ENCODE measurements at regions not wholly inside any gene's neighbourhood (a gene's known extent, or its start where the extent isn't known, plus 50 kb on each side); places are given as distances from the start of the nearest gene placed in this dataset.

DNA sequence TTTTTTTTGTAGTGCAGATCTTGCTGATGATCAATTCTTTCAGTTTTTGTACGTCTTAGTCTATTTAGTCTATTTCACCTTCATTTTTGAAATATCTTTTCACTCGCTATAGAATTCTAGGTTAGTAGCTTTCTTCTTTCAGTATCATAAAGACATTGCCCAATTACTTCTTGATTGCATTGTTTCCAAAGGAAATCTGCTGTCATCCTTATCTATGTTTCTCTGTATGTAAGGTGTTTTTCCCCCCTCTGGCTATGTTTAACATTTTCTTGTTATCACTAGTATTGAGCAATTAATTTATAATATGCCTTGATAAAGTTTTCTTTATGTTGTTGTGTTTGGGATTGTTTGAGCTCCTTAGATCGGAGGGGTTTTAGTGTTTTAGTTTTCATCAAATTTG, 171.9 kb downstream of the BMP4 start:
- H3K27ac Mint-ChIP-seq = no peak overlapping the region
- peaks cover 12% of the 10 kb centered on the region for H3K36me3 Mint-ChIP-seq (ENCODE audit: low read depth)
- TF ChIP-seq, protein P1, sequence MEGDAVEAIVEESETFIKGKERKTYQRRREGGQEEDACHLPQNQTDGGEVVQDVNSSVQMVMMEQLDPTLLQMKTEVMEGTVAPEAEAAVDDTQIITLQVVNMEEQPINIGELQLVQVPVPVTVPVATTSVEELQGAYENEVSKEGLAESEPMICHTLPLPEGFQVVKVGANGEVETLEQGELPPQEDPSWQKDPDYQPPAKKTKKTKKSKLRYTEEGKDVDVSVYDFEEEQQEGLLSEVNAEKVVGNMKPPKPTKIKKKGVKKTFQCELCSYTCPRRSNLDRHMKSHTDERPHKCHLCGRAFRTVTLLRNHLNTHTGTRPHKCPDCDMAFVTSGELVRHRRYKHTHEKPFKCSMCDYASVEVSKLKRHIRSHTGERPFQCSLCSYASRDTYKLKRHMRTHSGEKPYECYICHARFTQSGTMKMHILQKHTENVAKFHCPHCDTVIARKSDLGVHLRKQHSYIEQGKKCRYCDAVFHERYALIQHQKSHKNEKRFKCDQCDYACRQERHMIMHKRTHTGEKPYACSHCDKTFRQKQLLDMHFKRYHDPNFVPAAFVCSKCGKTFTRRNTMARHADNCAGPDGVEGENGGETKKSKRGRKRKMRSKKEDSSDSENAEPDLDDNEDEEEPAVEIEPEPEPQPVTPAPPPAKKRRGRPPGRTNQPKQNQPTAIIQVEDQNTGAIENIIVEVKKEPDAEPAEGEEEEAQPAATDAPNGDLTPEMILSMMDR (IDR thresholded peaks at IDR 0.05) = no peak
- no peaks in the 10 kb centered on the region for H3K27me3 Mint-ChIP-seq (ENCODE audit: low read depth, poor library complexity)
- H3K4me3 Mint-ChIP-seq = no peak overlapping the region
- DNase-seq = no peak
- peaks cover 32% of the 10 kb centered on the region for H3K9me3 Mint-ChIP-seq
- H3K4me1 Mint-ChIP-seq = peaks cover 7% of the 10 kb centered on the region

DNA sequence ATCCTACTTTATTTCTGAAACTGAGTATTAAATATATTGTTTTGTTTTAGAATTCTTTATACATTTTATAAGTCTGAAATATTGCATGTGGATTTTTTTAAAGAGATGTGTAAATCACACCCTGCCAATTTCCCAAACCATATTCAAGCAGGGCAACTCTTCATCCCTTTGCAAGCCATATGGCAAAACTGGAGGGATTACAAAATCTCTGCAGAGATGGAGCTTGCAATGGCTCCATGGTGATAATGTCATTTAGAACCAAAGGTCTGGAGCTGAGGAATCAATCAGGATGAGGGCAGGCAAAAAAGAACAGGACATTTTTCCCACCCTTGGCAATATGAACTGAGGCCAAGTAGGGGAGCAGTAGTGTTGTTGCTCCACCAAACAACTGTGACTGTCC, 173.4 kb downstream of the BMP4 start:
- no peak for DNase-seq
- no peak overlapping the region for H3K4me3 Mint-ChIP-seq
- peaks cover 32% of the 10 kb centered on the region for H3K9me3 Mint-ChIP-seq
- H3K4me1 Mint-ChIP-seq = no peaks in the 10 kb centered on the region
- H3K36me3 Mint-ChIP-seq (ENCODE audit: low read depth) = peaks cover 12% of the 10 kb centered on the region
- no peak overlapping the region for H3K27ac Mint-ChIP-seq
- no peaks in the 10 kb centered on the region for H3K27me3 Mint-ChIP-seq (ENCODE audit: low read depth, poor library complexity)
- TF ChIP-seq, protein P1 (IDR thresholded peaks at IDR 0.05) = no peak

DNA sequence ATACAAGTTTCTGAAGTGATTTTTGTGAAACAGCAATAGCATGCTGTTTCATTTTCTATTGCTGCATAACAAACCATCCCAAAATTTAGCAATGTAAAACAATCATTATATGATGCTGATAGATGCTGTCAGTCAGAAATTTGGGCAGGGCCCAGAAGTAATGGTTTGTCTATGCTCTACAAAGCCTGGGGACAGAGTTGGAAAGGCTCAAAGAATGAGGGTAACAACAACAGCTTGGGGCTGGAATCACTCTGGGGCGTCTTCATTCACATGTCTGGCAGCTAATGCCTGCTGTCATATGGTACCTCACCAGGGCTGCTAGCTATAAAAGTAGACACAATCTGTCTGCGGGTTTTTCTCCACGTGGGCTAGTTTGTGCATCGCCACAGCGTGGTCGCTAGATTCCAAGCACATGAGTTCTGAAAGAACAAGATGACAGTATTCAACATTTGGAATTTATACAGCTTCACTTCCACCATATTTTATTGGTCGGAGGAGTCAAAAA, 176.5 kb downstream of the BMP4 start:
- TF ChIP-seq, protein P1 (IDR thresholded peaks at IDR 0.05) = no peak
- Mint-ChIP-seq H3K27me3 (ENCODE audit: low read depth, poor library complexity) (no peaks in the 10 kb centered on the region), H3K27ac (no peak overlapping the region), H3K4me3 (no peak overlapping the region), H3K36me3 (ENCODE audit: low read depth) (peaks cover 7% of the 10 kb centered on the region), H3K9me3 (peaks cover 24% of the 10 kb centered on the region), H3K4me1 (no peaks in the 10 kb centered on the region)
- DNase-seq = no peak

DNA sequence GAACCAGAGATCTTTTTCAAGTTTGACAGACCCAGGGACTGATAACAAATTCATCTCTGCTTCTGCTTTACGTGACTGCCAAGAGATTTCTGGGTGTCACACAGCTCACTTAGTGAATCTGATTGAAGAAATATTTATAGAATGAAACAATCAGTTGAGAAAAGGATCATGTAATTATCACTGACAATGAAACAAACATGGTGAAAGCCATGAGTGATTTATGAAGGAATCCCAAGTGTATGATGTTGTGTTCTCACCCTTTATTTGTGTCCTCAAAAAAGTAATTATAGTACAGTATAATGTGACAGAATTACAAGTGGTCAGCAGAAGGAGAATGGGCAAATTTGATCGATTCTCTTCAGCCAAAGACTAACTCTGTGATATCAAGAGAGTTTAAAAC, 177.3 kb downstream of the BMP4 start:
- no peak for DNase-seq
- no peaks in the 10 kb centered on the region for H3K36me3 Mint-ChIP-seq (ENCODE audit: low read depth)
- H3K4me3 Mint-ChIP-seq = no peak overlapping the region
- H3K27ac Mint-ChIP-seq = no peak overlapping the region
- H3K9me3 Mint-ChIP-seq = peaks cover 21% of the 10 kb centered on the region
- TF ChIP-seq, protein P1 (IDR thresholded peaks at IDR 0.05) = no peak
- no peaks in the 10 kb centered on the region for H3K4me1 Mint-ChIP-seq
- H3K27me3 Mint-ChIP-seq (ENCODE audit: low read depth, poor library complexity) = no peaks in the 10 kb centered on the region

DNA sequence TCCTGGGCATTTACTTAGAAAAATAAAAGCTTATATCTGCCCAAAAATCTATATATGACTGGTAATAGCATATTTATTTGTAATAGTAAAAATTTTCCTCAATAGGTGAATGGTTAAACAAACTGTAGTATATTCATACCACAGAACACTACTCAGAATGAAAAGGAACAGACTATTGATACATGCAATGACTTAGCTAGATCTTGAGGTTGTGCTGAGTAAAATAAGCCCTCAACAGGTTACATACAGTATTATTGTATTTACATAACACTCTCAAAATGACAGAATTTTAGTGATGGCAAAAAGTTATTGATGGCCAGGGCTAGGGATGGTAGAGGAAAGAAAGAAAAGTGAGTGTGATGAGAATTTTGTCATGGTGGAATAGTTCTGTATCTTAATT, 178.4 kb downstream of the BMP4 start:
- TF ChIP-seq, protein P1 (IDR thresholded peaks at IDR 0.05) = no peak
- Mint-ChIP-seq H3K27ac (no peak overlapping the region), H3K27me3 (ENCODE audit: low read depth, poor library complexity) (no peaks in the 10 kb centered on the region), H3K4me1 (no peaks in the 10 kb centered on the region), H3K9me3 (peaks cover 16% of the 10 kb centered on the region), H3K4me3 (no peak overlapping the region), H3K36me3 (ENCODE audit: low read depth) (no peaks in the 10 kb centered on the region)
- DNase-seq = no peak

DNA sequence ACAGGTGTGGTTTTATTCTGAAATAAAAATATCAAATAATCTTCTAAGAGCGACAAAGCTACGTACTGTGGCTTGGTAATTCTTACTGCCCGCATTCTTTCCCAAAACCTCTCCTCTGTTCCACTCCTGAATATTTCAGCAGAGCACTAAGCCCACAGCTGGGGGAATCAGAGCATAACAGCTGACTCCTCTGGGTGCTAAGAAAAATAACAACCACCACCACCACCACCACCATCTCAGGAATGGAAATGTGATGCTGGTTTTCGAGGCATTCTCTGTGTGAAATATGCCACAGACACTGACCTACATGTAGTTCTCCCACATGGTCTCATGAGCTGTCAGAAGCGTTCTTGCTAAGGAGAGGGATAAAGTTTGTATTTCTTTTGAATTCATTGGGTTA, 183.7 kb downstream of the BMP4 start:
- peaks cover 12% of the 10 kb centered on the region for H3K4me1 Mint-ChIP-seq
- peaks cover 11% of the 10 kb centered on the region for H3K9me3 Mint-ChIP-seq
- TF ChIP-seq, protein P1 (IDR thresholded peaks at IDR 0.05) = no peak
- DNase-seq = no peak
- H3K4me3 Mint-ChIP-seq = no peak overlapping the region
- H3K27ac Mint-ChIP-seq = no peak overlapping the region
- no peaks in the 10 kb centered on the region for H3K36me3 Mint-ChIP-seq (ENCODE audit: low read depth)
- H3K27me3 Mint-ChIP-seq (ENCODE audit: low read depth, poor library complexity) = no peaks in the 10 kb centered on the region
